ENCODE measurements at regions not wholly inside any gene's neighbourhood (a gene's known extent, or its start where the extent isn't known, plus 50 kb on each side); places are given as distances from the start of the nearest gene placed in this dataset.

DNA sequence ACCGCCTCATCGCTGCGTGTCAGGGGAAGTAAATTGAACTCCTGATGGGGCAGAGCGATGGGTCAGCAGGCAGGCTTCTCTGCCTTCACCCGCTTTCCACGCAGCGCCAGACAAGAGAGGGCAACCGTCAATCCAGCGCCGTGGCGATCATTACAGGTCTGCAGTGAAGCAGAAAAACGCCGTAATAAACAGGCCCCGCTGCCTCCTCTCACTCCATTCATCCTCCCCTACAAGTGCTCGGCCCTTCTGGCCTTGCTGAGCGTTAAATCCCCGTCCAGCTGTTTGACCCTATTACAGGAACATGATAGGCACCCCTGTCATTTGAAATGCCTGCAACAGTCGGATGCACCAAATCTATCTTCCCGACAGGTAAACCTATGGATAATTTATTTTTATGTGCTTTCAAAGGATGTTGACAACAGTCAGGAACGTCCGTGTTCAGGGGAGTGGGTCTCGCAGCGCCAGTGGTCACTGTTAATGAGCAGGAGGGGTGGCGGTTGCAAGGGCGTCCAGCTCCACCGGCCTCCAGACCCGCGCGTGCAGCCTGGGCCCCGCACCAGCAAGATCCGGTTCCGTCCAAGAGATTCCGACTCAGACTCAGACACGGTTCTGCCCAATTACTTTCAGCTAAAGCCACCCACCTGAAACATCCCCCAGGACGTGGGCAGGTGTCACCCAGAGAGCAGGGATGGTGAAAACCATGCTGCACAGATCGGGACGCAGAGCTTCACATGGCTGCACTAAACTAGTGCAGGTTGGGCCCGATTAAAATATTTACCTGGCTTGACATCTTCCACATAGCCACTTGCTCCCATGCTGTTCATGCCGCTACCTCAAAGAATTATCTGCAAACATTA lies 508.0 kb upstream of the MGMT start:
- no peak for DNase-seq

DNA sequence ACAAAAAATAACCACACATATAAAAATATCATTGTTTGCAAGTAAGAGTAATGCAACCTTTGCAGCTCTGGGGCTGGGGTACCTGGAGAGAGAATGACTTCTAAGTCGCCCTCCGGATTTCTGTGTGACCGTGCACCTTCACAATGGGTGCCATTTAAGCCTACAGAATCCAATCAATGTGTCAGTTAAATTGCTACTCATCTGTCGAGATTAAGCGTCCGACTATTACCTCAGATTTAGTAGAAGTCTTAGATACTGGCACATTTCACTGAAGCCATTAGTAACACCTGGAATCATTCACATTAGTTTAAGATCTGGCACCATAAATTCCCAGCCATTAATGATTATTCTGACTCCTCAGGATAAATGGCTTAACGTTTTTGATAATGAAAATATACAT lies 507.3 kb upstream of the MGMT start:
- no peak for DNase-seq

DNA sequence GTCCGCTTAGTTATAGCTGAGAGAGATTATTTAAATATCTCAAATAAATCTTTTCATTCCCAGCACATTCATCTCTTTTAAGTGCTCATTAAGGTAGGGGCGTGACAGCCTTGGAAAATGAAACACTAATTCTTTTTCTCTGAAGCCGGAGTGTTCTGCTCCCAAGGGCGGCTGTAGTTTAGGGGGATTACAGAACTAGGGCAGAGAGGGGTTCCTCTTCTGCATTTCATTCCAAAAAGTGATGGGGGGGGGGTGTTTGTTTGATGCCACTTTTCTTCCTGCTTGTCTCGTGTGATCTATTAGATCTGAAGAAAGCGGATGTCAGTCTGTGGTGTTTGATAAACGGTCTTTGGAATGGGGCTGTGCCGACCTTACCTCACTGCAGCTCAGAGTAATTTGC lies 506.5 kb upstream of the MGMT start:
- DNase-seq = no peak

DNA sequence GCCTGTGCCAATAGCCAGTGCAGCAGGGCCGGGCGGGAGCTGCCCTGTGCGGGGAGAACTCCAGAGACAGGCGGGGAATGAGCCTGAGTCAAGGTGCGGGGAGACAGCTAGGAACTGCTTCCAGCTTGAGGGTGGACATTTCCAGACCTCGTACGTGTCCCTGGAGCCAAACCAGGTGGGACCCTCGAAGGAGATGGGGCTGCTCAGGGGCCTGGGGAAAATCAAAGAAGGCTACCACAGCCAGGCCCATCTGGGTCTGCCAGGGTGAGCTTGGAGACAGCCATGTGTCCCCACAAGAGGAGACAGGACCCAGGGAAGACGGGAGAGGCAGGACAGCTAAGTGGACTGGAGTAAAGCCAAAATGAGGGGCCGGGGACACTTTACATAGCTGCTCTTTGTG lies 504.9 kb upstream of the MGMT start:
- no peak for DNase-seq

DNA sequence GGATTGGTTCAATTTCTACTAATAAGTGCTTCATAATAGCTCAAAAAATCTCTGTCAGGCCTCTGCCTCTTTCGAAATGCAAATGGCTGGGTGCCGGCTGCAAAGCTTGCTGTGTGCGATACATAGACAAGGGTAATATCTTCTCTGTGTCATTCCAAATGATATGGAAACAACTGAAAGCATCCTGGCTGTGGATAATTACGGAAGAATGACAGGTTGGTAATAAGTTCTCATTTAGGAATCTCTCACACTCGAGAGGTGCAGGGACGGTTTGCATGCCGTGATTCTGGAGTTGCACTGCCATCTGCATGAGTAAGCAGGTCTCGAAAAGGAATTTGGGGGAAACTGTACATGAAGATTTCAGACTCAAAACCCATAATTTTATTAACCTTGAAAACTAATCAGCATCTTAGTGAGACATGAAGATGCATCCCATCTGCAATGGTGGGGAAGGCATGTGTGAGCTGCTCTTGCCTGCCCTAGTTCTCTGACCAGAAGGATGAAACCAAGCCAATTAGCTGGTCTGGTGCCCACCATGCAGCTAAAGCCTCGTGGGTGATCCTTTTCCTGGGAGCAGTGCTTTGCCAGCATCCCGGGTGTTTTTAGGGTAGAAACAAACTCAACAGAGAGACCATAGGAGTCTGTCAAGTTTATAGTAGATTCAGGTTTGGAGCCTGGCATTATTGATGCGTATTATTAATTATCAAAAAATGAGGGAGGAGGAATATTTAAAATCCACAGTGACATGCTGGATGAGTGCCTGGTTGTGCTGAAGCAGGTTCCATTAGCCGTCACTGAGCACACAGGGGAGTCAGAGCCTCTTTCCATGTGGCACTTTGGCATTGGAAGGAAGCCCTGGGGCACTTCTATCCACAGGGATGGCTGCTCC lies 503.6 kb upstream of the MGMT start:
- no peak for DNase-seq

DNA sequence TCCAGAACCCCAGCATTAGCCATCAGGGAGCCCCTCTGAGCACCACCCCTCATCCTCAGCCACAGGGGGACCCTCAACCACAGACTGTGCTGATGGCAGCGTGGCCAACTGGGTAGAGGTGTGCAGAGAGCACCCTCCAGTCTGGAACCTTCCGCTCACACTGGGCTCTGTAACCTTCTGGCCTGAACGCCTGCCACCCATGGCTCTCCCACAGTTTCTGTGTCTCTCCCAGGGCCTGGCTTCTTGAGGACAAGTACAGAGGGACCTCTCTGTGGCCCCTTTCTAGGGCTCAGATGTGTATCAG lies 503.0 kb upstream of the MGMT start:
- DNase-seq = no peak

DNA sequence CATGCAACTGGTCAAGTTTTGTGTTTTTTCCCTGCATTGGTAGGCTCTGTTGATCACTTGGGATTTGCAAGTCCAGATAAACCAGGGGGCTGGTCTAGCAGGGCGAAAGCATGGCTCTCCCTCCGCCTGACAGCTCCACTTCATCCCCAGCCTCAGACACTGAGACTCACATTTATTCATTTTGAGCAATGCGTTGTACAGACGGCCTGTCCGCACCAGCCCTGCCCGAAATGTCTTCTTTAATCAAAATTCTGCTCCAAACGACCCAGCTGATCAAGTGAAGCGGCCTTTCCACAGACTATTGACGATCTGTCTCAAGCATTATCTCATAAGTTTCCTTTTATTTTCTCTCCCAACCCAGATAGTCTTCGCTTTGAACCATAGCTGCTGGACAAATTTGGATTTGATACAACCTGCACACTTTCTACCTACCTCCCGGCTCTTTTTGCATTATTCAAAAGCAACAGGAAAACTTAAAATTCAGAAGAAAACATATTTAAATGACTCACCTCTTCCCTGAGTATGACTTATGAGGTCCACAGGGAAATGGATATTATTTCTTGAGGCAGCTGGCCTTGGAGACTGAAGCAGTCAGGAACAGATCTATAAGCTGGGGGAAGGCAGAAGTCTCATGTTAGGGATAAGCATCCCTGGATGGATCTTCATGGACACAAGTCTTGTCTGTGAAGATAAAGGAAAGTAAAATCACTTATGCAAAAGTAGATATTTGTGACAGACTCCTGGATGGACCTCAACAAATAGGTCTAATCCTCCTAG lies 498.9 kb upstream of the MGMT start:
- no peak for DNase-seq

DNA sequence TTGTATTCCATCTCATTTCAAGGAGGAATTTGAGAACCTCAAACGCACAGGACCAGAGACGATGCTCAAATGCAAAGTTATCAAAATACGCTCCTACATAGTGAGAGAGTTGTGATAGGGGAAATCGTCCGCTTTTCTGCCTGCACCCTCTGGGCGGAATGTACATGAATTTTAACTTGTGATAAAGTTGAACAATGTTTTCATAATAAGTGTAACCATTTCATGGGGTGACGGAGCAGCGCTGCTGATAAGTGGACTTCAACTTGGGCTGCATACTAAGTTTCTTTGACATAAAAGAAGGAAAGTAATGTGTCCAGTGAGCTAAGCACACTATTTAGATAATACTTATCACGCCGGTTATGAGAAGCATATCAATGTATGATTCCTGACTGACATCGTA lies 497.5 kb upstream of the MGMT start:
- no peak for DNase-seq

DNA sequence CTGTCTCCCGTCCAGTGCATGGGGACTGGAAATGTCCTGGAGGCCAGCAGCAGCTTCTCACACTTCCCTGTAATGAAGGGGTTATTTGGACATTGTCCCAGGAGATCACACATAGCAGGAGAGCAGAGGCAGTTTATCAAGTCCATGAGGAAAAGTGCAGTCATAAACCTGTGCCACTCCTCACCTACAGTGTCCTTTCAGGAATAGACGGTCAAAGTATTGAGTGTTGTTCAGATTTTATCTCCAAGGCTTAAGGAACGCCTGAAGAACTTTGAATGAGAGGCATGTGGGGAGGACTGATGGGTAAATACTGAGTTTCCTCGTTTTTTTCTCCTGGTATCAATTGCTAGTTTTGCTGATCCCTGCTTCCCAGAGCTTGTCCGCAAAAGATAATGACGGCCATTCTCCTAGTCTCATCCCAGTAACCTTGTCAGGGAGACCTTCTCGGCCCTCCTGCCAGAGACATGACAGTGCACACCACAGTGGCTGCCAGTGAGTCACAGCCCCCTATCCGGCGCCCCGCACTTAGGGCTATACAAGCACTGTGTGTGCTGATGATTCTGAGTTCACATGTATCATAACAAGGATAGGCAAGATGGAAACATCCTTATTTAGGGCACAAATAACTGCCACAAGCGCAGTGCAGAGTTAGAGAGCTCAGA lies 495.5 kb upstream of the MGMT start:
- no peak for DNase-seq

DNA sequence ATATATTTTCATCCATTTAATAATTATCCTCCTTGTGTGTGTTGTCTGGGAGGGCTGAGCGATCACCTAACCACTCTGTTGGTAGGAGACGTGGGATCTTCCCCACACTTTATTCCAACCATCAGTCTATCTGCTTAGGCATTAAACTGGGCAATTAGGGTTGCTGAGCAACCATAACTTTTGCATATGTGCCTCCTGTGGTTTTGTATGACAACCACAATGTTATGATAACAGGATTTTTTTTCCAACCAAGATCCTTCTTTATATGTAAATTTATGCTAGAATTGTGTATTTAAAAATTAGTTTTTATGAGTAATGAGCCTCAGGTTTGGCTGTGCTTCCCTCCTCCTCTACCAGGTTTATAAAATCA lies 495.0 kb upstream of the MGMT start:
- DNase-seq = no peak

DNA sequence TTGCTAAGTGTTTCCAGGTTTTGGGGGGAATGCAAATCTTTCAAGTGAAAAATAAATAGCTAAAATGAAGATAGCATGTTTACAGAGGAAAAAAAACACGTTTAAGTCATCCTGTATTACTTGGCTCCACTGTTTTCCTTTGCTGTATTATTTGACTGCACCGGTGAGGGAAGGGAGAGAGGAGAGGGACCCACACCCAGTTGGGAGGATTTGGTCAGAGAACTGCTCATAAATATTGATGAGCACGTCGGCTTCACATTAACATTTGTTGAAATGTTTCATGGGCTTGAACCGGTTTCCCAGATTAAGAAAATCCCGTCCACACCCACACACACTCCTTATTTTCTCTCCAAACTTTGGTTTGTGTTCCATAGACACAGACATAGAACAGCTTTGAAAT lies 493.8 kb upstream of the MGMT start:
- DNase-seq = no peak

DNA sequence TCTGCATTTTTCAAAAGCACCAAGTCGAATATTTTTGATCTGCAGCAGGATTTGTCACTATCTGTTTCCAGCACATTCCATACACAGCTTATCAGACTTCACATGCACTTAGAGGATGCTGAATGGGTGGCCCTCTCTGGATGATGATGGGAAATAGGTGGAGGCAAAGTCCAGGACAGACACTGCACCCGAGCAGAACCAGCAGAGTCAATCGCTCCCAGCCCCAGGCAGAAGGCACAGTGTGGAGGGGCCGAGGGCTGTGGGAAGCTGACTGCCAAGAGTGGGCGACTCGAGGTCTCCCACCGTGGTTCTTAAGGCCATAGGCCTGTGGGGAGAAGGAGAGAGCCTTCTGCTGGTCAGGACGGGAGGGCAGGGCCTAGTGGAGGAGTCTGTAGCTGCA lies 490.2 kb upstream of the MGMT start:
- no peak for DNase-seq

DNA sequence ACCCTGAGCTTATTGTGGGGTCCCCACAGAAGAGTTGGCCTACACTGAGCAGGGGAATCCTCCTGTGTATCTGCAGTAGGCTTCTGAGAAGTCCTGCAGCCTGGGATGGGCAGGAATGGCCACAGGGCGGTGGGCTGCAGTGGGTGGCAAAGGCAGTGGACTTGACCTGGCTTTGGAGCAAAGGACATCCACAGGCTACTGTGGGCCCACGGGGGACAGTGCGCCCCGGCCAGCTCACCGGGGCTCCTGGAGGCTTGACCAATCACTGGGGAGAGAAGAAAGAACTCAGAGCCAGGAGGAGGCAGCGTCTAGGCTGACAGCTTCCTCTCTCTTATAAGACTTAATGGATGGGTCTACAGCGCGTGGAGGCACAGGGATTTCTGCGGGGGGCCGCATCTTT lies 488.8 kb upstream of the MGMT start:
- no peak for DNase-seq

DNA sequence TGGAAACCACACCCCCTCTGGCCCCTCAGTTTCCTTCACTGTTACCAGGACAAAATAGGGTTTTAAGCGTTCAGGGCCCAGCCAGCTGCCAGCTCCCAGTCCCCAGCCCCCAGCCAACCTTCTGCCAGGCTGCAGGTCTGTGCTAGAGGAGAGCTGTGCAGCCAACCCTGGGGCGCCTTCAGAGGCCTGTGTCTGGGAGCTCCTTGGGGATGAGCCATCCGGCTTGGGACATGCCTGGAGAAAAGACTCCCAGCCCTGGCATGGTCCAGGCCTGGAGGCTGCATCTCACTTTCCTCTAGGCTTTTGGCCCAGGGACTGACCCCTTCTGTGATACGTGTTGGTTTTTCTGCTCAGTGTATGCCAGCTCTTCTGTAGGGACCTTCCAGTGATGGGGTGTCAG lies 487.6 kb upstream of the MGMT start:
- no peak for DNase-seq

DNA sequence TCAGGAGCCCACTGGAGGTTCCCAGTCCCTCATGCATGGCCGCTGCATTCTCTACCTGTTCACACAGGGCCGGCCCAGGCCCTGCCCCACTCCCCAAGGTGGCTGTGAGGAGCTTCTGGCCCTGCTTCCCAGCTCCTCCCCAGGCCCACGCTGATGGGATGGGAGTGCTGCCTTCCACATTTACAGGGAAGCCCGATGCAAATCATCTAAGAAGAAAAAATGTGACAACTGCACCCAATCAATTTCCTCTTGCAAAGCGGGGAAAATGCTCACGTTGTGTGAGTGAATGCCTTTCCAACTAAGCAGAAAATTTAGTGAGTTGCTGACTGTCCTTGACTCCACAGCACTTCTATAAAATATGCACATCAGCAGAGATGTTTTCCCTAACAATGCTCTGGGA lies 485.8 kb upstream of the MGMT start:
- DNase-seq = no peak

DNA sequence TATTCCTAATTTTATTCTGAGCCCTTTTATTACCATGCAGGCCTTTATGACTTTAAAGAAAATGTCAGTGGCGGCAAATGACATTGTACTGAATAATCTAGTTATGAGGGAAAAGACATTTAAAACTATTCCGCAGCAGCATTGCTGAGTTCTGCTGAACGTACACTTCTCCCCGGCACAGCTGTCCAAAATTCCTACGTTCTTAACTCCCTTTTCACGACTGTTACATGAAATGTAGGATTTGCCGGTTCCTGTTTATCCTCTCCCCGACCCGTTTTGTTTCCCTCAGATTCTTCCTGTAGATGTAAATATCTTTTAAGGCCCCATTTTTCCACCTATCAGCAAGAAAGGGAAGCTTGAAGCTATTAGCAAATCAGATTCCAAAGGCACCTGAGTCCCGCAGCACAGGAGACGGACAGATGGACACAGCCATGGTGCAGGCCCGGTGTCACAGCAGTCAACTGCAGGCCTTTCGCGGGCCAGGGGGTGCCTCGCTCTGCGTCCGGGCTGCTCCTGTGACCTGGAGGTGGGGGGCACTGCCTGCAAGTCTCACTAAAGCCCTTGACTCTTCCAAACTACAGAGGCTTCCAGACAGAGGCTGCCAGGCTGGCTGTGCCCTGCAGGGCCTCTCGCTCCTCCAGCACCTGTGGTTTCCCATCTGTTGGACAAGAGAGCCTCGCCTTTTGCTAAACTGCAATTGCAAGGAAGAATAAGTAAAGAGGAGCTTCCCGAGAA lies 485.0 kb upstream of the MGMT start:
- no peak for DNase-seq

DNA sequence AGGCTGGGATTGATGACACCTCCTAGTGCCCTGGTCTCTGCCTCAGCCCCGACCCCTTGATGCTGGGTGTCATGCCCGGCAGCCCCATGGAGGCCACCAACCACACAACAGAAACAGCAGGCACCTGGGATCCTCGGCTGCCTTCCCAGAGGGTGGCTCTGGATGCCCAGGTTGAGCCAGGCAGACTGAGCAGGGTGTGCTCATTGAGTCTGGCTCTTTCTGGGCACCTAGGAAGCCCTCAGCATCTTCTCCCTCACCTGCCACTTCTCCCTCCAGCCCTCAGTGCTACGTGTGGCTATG lies 484.5 kb upstream of the MGMT start:
- no peak for DNase-seq

DNA sequence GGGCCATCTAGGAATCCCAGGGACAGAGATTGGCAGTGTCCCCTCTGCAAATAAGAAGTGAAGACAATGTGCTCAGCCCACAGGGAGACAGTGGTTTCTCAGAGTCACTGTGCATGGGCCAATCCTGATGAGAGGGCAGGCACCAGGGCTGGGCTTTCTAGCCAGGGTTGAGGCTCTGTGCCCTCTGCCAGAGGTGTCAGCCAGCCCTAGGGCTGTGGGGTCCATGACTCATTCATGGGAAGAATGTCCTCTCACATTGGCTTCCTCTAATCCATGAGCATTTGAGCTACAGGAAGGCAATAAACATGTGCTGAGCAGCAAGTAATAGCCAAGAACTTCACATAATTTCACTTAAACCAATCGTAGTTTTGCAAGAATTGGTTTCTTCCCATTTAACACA lies 482.0 kb upstream of the MGMT start:
- DNase-seq = no peak

DNA sequence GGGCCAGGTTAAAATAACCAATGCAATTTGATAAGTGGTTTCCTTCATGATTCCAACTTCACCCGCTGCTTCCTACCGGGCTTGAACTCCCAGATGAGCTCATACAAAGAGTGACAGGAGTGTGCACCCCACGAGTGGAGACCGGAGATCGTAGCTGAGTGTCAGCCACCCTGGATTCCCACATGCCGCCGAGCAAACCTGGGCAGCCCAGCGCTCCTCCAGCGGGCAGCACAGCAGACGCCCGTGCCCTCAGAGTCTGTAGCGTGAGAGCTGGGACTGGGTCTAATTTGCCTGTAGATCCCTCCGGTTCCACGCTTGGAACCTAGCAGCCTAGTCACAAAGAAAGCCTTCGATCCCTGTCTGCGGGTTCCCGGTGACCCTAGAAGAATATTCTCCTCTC lies 476.1 kb upstream of the MGMT start:
- no peak for DNase-seq

DNA sequence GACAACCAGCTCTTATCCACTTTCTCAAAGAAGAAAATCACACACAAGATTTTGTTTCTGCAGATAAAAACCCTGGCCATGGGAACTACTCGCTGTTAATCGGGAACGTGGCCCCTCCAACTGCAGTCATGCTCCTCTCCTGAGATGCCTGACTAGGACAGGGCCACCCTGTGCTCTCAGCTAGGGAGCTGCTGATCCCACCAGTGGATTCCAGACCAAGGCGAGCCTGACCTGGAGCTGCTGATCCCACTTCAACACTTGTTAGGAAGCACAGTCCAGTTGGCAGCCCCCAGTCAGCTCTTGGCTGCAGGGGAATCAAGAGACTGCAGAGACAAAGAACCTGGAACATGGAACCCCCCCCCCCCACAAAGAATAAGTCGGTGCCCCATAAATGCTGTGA lies 474.3 kb upstream of the MGMT start:
- no peak for DNase-seq

DNA sequence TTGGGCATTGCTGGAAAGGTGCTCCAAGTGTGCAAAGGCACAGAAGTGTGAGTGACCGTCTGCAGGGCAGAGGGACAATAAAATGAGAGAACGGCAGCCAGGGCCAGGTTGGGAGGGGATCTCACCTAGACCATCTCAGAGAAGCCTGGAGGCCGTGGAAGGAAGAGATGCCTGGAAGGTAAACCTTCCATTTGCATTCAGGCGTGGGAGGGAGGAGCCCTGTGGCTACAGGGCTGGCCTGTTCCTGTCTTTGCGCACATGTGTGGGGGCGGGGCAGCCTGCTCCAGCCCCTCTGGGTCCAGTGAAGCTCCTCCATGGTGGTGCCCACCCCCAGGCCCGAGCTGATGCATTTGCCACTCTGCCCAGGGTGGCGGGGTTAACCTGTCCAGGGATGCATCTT lies 473.6 kb upstream of the MGMT start:
- DNase-seq = no peak

DNA sequence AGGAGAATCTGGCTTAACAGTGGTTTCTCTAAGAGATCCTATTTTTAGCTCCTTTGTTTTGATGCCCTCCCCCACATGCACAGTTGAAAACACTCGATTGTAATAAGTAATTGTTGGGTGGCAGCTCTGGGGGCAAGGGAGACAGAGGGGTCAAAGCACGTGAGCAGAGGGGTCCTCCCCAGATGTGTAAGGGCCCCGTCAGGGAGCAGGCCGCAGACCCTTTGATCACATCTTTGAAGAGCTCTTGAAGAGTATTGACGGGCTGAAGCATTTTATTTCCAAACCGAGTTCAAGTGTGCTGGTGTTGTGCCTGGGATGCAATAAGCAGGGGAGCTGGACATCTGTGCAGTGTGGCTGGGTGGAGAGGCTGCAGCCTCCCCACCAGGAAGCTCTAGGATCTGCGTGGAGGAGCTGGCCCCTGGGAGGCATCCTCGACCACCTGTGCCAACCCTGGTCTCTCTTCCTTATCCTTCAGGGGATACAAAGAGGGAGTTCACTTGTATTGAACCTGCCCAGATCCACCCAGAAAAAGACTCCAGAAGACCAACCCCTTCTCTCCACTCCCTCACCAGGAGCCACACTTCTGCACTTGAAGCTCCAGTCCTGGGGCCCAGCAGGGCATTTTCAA lies 473.0 kb upstream of the MGMT start:
- no peak for DNase-seq

Measured in CD4-positive, alpha-beta T cell treated with Interleukin-15 for 1 hour (primary cell).